PC-3 (cell line): ENCODE measurements at regions not wholly inside any gene's neighbourhood (a gene's known extent, or its start where the extent isn't known, plus 50 kb on each side); places are given as distances from the start of the nearest gene placed in this dataset.

Experiments used
- ATAC-seq: fragments of 200-7000 bp; cut with Tn5 transposase; 2 replicates; pipeline ENCODE4 v1.9.1; 2020; ENCODE audit warnings: mild to moderate bottlenecking, moderate library complexity
- BruUV-seq: library from RNA; stranded (reverse); fragments of 400-500 nt; replicated peaks from 2 replicates; lab custom pipeline; 2021; lab: Mats Ljungman, UMichigan
- CTCF ChIA-PET: fragments of 300-600 bp; sonication (Branson Sonifier 250); formaldehyde crosslinking; loops from one replicate; lab custom pipeline; 2022; ENCODE audit warnings: antibody characterized with exemption; lab: Charles Lee
- POLR2A ChIA-PET: fragments of 300-600 bp; sonication (Branson Sonifier 250); formaldehyde crosslinking; loops from one replicate; lab custom pipeline; 2022; ENCODE audit warnings: antibody characterized with exemption; ENCODE audit not compliant: unreplicated experiment; lab: Charles Lee
- DNase-seq: peaks from one replicate; pipeline ENCODE4 v3.0.0-alpha.2; 2015
- H2AFZ ChIP-seq: fragments of 300-600 bp; sonication (generic); 2 replicates; pipeline ENCODE4 v1.6.0; 2016; ENCODE audit warnings: antibody characterized with exemption, low read length
- H3F3A ChIP-seq: fragments of 300-600 bp; sonication (generic); one replicate; pipeline ENCODE4 v1.6.0; 2017; ENCODE audit warnings: antibody characterized with exemption, low read length, control low read depth, mild to moderate bottlenecking; ENCODE audit not compliant: unreplicated experiment
- H3K27ac ChIP-seq: fragments of 300-600 bp; sonication (generic); 2 replicates; pipeline ENCODE4 v1.5.1; 2016; ENCODE audit warnings: mild to moderate bottlenecking, low read length
- H3K27me3 ChIP-seq: fragments of 300-600 bp; sonication (generic); 2 replicates; pipeline ENCODE4 v1.6.1; 2016; ENCODE audit warnings: low read length, mixed read lengths
- H3K36me3 ChIP-seq: fragments of 300-600 bp; sonication (generic); 2 replicates; pipeline ENCODE4 v1.6.1; 2016; ENCODE audit warnings: low read depth, mixed run types, low read length, mixed read lengths
- H3K4me1 ChIP-seq: fragments of 300-600 bp; sonication (generic); 2 replicates; pipeline ENCODE4 v1.5.1; 2016; ENCODE audit warnings: low read length; ENCODE audit not compliant: insufficient read depth
- H3K4me2 ChIP-seq: fragments of 300-600 bp; sonication (generic); 2 replicates; pipeline ENCODE4 v1.6.0; 2016; ENCODE audit warnings: low read length
- H3K4me3 ChIP-seq: fragments of 300-600 bp; sonication (generic); 2 replicates; pipeline ENCODE4 v1.5.1; 2016; ENCODE audit warnings: mild to moderate bottlenecking, low read length, mixed read lengths
- H3K79me2 ChIP-seq: fragments of 300-600 bp; sonication (generic); 2 replicates; pipeline ENCODE4 v1.6.1; 2017; ENCODE audit warnings: low read length, mixed read lengths
- H3K9ac ChIP-seq: fragments of 300-600 bp; sonication (generic); 2 replicates; pipeline ENCODE4 v1.6.0; 2016; ENCODE audit warnings: mild to moderate bottlenecking, low read length
- H3K9me2 ChIP-seq: fragments of 300-600 bp; sonication (generic); replicated peaks from 2 replicates; pipeline ENCODE4 v1.6.1; 2016; ENCODE audit warnings: mixed run types, low read length, mixed read lengths
- H3K9me3 ChIP-seq: fragments of 300-600 bp; sonication (generic); 2 replicates; pipeline ENCODE4 v1.6.1; 2016; ENCODE audit warnings: low read length, mixed read lengths
- H4K20me1 ChIP-seq: fragments of 300-600 bp; sonication (generic); 2 replicates; pipeline ENCODE4 v1.6.1; 2016; ENCODE audit warnings: low read length, mixed read lengths
- CTCF ChIP-seq: fragments of 300-600 bp; sonication (generic); conservative IDR thresholded peaks from 2 replicates; pipeline ENCODE4 v1.5.1; 2017; ENCODE audit warnings: antibody characterized with exemption, low read depth, mild to moderate bottlenecking, low read length
- EZH2 ChIP-seq: fragments of 300-600 bp; sonication (generic); IDR thresholded peaks from one replicate; pipeline ENCODE4 v1.6.1; 2017; ENCODE audit warnings: antibody characterized with exemption, mild to moderate bottlenecking, low read length; ENCODE audit not compliant: unreplicated experiment
- EZH2phosphoT487 ChIP-seq: fragments of 300-600 bp; sonication (generic); IDR thresholded peaks from 2 replicates; pipeline ENCODE4 v1.6.1; 2018; ENCODE audit warnings: mild to moderate bottlenecking, antibody characterized with exemption, low read length, borderline replicate concordance
- intact Hi-C: fragments of 100-400 bp; cut with micrococcal nuclease; formaldehyde crosslinking; loops from 2 replicates; pipeline ENCODE4 v1.9.0; 2023

GRCh38 chr5:155866971-155867370 is 460.0 kb upstream of the SGCD start:
- no peaks in the 10 kb centered on the region for H3K36me3 ChIP-seq
- H3K9ac ChIP-seq: no peak overlapping the region
- H3K4me2 ChIP-seq: no peak overlapping the region
- H3K27me3 ChIP-seq: no peaks in the 10 kb centered on the region
- no peaks in the 10 kb centered on the region for H4K20me1 ChIP-seq
- no peak overlapping the region for H3K4me3 ChIP-seq
- TF ChIP-seq EZH2 (no peak), CTCF (no peak), EZH2phosphoT487 (no peak)
- intact Hi-C loops: no loop called here
- ATAC-seq: no peak
- no peaks in the 10 kb centered on the region for H3K79me2 ChIP-seq
- BruUV-seq: no TSS peak
- ChIA-PET POLR2A (no interaction called here), CTCF (no interaction called here)
- no peaks in the 10 kb centered on the region for H3F3A ChIP-seq
- no peak overlapping the region for H2AFZ ChIP-seq
- no peak for DNase-seq
- no peaks in the 10 kb centered on the region for H3K4me1 ChIP-seq
- no peaks in the 10 kb centered on the region for H3K9me2 ChIP-seq
- no peak overlapping the region for H3K27ac ChIP-seq
- no peaks in the 10 kb centered on the region for H3K9me3 ChIP-seq

- ChIA-PET CTCF (no interaction called here), POLR2A (no interaction called here)
- Histone ChIP-seq H3K4me3 (no peak overlapping the region), H3K4me1 (no peaks in the 10 kb centered on the region), H3K27me3 (no peaks in the 10 kb centered on the region), H3K79me2 (no peaks in the 10 kb centered on the region), H3K9me3 (no peaks in the 10 kb centered on the region), H3K36me3 (no peaks in the 10 kb centered on the region), H3K27ac (no peak overlapping the region), H3F3A (no peaks in the 10 kb centered on the region), H2AFZ (no peak overlapping the region), H3K4me2 (no peak overlapping the region), H3K9ac (no peak overlapping the region), H3K9me2 (no peaks in the 10 kb centered on the region), H4K20me1 (no peaks in the 10 kb centered on the region)
- intact Hi-C loops: no loop called here
- ATAC-seq (no peak), DNase-seq (no peak)
- no TSS peak for BruUV-seq
- TF ChIP-seq CTCF: no peak
- no peak for TF ChIP-seq EZH2
Observed at GRCh38 chr5:155867522-155868088, 459.4 kb upstream of the SGCD start.

GRCh38 chr5:155870636-155871035 is 456.3 kb upstream of the SGCD start:
- Histone ChIP-seq H3K4me2 (no peak overlapping the region), H4K20me1 (no peaks in the 10 kb centered on the region), H3K79me2 (no peaks in the 10 kb centered on the region), H3K4me3 (no peak overlapping the region), H3K36me3 (no peaks in the 10 kb centered on the region), H3K4me1 (no peaks in the 10 kb centered on the region), H3K9ac (no peak overlapping the region), H3K9me3 (no peaks in the 10 kb centered on the region), H3K27ac (no peak overlapping the region), H3F3A (no peaks in the 10 kb centered on the region), H3K9me2 (no peaks in the 10 kb centered on the region), H2AFZ (no peak overlapping the region), H3K27me3 (no peaks in the 10 kb centered on the region)
- ChIA-PET POLR2A (no interaction called here), CTCF (no interaction called here)
- no peak for TF ChIP-seq CTCF
- TF ChIP-seq EZH2phosphoT487: no peak
- TF ChIP-seq EZH2: no peak
- BruUV-seq: no TSS peak
- intact Hi-C loops: no loop called here
- DNase-seq: no peak
- ATAC-seq: no peak
